GM12873 (cell line): ENCODE measurements at regions not wholly inside any gene's neighbourhood (a gene's known extent, or its start where the extent isn't known, plus 50 kb on each side); places are given as distances from the start of the nearest gene placed in this dataset.

Experiments used
- CTCF ChIP-seq: IDR thresholded peaks from 2 replicates; pipeline ENCODE4 v1.5.1; 2012; ENCODE audit warnings: low read depth, mild to moderate bottlenecking, moderate library complexity, low read length, control low read depth; ENCODE audit not compliant: insufficient read depth; ENCODE audit errors: missing control alignments

GRCh38 chr4:74878323-74878722 is 54.6 kb upstream of the PARM1 start:
- TF ChIP-seq CTCF = no peak

GRCh38 chr4:74875451-74875850 is 57.5 kb upstream of the PARM1 start:
- TF ChIP-seq CTCF = no peak

DNA sequence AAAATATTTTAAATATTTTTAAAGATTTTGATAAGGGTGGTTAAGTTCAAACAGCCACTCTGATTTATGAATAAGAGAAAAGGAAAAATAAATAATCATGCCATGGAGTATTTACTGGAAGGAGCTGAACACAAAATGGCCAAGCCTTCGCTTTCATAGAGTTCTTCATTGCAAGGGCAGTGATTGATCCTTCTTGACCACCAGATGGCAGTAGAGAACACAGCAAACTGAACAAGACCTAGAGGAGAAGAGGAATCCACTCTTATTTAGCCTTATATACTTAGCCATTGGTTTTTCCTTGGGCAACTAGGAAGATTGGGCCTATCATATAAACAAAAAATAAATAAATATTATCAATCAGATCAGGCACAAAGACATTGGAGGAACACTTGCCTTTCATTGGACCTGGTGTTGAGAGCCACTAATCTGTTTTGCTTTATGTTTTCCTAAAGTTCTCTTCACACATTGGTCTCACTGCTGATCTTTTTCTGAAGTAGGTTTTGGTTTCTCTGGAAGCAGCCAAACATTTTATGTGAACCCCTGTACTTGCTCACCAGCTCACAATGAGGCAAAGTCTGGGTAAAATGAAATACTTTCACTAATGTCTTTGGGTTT is 58.1 kb upstream of the PARM1 start:
- peak; percentile 83 for TF ChIP-seq CTCF

DNA sequence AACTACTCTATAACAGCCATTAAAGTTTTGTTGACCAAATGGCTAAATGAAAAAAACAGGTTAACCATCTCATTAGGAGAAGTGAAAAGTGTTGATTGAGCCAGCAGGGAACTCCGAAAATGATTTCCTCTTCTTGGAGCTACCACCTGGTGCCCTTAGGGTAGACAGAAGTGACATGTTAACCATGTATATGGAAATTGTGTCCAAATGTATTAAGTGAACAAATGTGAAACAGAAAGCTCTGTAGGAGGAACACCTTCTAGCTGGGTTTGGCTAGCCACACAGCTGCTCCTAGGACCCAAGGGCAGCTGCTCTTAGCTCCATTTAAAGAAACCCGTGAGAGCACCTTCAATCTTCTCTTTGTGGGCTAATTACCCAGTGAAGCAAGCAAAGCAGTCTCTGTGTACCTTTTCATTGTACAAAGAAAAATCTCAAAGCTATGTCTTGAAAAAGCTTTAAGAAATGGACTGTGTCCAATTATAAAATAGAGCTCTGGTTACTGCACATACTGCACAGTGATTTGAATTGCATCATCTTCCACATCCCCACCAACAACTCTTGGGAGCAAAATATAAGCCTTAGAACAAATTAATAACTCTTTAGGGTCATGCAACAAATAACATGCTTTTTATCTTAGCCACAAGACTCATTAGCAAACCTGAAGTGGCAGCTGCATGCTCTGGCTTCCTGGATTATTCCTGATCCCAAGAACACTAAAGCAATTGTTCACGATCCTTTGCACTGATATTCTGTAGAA is 59.2 kb upstream of the PARM1 start:
- no peak for TF ChIP-seq CTCF

GRCh38 chr4:74858921-74859562 is 64.7 kb upstream of the BTC start:
- TF ChIP-seq CTCF = no peak

DNA sequence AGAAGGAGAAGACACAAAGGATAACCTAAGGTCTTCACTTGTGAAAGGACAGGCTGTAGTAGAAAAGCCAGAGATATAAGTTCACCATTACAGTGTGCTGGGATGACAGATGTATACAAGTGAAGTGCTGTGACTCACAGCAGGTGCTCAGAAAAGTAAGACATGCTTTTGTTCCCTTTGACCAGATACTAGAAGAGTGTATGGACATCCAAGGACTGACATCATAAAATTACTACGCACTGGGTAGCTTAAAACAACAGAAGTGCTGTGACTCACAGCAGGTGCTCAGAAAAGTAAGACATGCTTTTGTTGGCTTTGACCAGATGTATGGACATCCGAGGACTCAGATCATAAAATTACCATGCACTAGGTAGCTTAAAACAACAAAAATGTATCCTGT is 61.6 kb upstream of the BTC start:
- TF ChIP-seq CTCF = no peak

- TF ChIP-seq CTCF = no peak
Measured at GRCh38 chr4:74848774-74849173, 54.5 kb upstream of the BTC start.
